ENCODE measurements at regions not wholly inside any gene's neighbourhood (a gene's known extent, or its start where the extent isn't known, plus 50 kb on each side); places are given as distances from the start of the nearest gene placed in this dataset.

DNA sequence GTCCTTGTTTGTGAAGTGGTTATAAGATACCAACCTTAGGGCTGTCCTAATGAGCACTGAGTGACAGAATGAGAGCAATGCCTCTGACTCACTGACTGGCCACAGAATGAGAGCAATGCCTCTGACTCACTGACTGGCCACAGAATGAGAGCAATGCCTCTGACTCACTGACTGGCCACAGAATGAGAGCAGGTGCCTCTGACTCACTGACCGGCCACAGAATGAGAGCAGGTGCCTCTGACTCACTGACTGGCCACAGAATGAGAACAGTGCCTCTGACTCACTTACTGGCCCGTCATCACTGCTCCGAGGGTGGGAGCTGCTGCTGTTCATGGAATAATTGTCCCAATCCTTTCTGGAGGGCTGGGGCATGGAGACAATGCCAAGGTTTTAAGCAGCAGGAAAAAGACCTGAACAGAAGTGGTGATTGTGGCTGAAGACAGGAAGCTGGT is 265.2 kb upstream of the PPP2R2D start:
- no peak overlapping the region for H3K27ac ChIP-seq
- TF ChIP-seq, protein P1, sequence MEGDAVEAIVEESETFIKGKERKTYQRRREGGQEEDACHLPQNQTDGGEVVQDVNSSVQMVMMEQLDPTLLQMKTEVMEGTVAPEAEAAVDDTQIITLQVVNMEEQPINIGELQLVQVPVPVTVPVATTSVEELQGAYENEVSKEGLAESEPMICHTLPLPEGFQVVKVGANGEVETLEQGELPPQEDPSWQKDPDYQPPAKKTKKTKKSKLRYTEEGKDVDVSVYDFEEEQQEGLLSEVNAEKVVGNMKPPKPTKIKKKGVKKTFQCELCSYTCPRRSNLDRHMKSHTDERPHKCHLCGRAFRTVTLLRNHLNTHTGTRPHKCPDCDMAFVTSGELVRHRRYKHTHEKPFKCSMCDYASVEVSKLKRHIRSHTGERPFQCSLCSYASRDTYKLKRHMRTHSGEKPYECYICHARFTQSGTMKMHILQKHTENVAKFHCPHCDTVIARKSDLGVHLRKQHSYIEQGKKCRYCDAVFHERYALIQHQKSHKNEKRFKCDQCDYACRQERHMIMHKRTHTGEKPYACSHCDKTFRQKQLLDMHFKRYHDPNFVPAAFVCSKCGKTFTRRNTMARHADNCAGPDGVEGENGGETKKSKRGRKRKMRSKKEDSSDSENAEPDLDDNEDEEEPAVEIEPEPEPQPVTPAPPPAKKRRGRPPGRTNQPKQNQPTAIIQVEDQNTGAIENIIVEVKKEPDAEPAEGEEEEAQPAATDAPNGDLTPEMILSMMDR (conservative IDR thresholded peaks at IDR 0.05; ENCODE audit: low read depth): no peak
- CTCF ChIA-PET: no interaction called here
- DNase-seq (ENCODE audit: low spot score): peak; percentile 48
- POLR2A ChIA-PET (ENCODE audit: low non-redundant PET): no interaction called here

DNA sequence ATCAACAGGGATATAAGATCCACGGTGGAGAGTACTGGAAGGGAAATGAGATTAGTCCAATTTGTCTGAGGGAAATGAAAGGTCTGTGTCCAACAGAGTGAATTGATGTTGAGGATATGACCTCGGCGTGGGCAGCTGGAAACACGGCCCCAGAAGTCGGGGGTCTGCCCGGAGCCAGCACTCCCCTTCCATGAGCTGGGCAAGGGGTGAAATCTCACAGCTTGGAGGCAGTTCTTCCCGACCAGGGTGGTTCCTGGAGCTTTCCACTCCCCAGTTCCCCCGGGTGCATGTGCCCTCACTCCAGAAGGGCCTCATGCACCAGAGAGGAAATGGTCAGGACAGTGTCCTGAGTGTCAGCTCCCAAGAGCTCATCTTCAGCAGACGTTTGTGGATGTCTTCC is 264.7 kb upstream of the PPP2R2D start:
- TF ChIP-seq, protein P1 (conservative IDR thresholded peaks at IDR 0.05; ENCODE audit: low read depth): no peak
- no peak overlapping the region for H3K27ac ChIP-seq
- no peak for DNase-seq (ENCODE audit: low spot score)
- CTCF ChIA-PET: no interaction called here
- POLR2A ChIA-PET (ENCODE audit: low non-redundant PET): no interaction called here

DNA sequence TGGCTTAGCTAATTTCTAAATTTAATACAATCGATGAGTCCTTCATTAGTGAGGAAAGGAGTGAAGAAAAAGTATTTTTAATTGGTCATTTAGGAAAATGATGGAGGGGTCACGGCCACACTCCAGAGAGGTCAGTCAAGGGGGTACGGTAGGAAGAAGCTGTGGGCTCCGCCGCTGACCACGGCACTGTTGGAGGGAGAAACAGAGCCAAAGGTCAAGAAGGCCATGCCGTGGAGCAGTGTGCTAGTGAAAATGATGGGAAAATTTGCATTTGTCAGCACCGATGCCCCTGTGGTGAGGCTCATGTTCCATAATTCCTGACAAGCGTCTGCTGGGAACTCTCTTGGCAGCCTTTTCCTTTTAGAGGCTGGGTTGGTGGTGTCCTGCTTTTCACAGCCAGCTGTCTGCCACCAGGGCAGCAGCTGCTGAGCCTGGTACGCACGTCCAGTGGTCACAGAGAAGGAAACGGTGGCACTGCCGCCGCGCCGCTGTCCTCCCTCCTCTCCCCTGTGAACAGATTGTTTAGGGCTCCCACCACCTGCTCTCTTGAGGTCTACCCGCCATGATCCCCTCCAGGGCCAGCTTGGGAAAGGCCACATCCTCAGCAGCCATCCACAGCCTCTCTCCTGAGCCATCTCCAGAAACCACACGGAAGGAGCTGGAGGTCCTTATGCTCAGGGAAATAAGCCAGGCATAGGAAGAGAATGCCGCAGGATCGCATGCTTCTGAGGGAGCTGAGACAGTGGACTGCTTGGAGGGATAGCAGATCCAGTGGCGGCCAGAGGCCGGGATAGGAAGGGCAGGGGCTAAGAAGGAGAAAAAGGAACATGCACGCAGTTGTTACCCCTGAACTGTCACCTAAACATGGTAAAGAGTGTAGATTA is 263.7 kb upstream of the PPP2R2D start:
- TF ChIP-seq, protein P1 (conservative IDR thresholded peaks at IDR 0.05; ENCODE audit: low read depth): no peak
- ChIA-PET POLR2A (ENCODE audit: low non-redundant PET) (no interaction called here), CTCF (no interaction called here)
- no peak overlapping the region for H3K27ac ChIP-seq
- no peak for DNase-seq (ENCODE audit: low spot score)

DNA sequence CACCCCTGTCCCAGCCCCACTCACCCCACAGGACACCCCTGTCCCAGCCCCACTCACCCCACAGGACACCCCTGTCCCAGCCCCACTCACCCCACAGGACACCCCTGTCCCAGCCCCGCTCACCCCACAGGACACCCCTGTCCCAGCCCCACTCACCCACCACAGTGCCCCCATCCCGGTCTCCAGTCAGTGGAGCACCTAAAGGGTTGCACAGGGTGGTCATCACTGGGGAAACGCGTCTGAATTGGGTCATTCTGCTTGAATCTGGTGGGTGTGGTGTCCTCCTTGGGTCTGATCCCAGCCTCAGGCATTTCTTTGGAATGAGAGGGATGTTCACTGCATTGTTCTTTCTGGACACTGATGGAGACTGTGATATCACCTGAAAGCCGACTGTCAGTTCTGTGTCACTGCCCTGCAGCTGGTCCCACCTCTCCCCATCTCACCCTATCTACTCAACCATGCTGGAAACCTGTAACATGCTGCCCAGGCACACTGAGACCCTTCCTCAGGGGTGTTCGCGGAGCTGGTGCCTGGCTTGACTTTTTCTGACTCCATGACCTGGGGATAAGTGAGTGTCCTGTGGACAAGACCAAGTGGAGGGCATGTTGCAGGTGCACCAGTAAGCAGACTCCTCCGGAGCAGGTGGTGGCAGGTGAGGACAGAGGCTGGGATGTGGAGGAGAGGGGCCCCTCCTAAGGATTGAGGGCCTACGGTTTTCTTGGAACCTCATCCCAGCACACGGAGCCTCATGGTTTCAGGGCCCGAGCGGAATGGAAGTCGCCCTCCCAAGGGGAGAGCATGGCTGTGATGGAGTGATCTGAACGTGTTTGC is 262.5 kb upstream of the PPP2R2D start:
- no peak overlapping the region for H3K27ac ChIP-seq
- CTCF ChIA-PET: interaction anchor here (0.7 kb wide), 1 partner anchor 55 kb away, joined by 3 read pairs; no protein-coding TSS in a partner anchor
- POLR2A ChIA-PET (ENCODE audit: low non-redundant PET): no interaction called here
- no peak for DNase-seq (ENCODE audit: low spot score)
- TF ChIP-seq, protein P1 (conservative IDR thresholded peaks at IDR 0.05; ENCODE audit: low read depth): no peak

DNA sequence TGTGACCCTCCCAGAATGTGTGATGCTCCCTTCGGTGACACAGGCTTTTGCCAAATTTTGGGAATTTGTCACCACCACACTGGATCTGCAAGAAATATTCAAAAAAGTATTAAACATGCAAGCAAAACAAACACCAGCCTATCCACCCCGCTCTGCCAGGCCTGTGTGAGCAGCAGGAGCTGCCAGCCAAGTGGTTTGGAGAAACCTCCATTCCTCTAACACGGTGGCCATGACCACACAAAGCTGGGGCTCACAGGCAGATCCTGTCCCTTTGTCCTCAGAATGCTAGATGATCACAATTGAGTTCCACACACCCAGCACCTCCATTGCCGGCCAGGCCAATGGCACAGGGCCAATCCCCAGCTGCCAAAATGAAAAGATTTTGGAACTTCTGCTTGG is 261.9 kb upstream of the PPP2R2D start:
- ChIA-PET CTCF (interaction anchor here (0.7 kb wide), 1 partner anchor 54 kb away, joined by 3 read pairs; no protein-coding TSS in a partner anchor), POLR2A (ENCODE audit: low non-redundant PET) (no interaction called here)
- no peak for DNase-seq (ENCODE audit: low spot score)
- TF ChIP-seq, protein P1 (conservative IDR thresholded peaks at IDR 0.05; ENCODE audit: low read depth): no peak
- H3K27ac ChIP-seq: no peak overlapping the region

DNA sequence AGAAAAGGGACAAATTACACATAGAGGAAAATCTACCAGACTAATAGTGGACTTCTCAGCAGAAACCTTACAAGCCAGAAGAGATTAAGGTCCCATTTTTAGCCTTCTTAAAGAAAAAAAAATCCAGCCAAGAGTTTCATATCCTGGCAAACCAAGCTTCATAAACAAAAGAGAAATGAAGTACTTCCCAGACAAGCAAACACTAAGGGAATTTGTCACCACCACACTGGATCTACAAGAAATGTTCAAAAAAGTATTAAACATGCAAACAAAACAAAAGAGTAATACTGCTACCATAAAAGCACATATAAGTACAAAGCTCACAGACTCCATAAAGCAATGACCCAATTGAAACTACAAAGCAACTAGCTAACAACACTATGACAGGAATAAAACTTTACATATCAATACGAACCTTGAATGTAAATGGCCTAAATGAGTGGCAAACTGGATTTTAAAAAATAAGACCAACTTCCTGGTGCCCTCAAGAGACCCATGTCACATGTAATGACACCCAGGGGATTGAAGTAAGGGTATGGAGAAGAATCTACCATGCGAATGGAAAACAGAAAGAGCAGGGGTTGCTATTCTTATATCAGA is 260.7 kb upstream of the PPP2R2D start:
- TF ChIP-seq, protein P1 (conservative IDR thresholded peaks at IDR 0.05; ENCODE audit: low read depth): no peak
- CTCF ChIA-PET: no interaction called here
- no peak overlapping the region for H3K27ac ChIP-seq
- DNase-seq (ENCODE audit: low spot score): no peak
- POLR2A ChIA-PET (ENCODE audit: low non-redundant PET): no interaction called here
